ENCODE measurements at regions not wholly inside any gene's neighbourhood (a gene's known extent, or its start where the extent isn't known, plus 50 kb on each side); places are given as distances from the start of the nearest gene placed in this dataset.

- DNase-seq, result no peak
- no peaks in the 10 kb centered on the region for H3K27me3 ChIP-seq
- no peaks in the 10 kb centered on the region for H3K9me3 ChIP-seq
- no peak overlapping the region for H3K4me3 ChIP-seq
- H3K36me3 ChIP-seq, result no peaks in the 10 kb centered on the region
Measured at GRCh38 chr20:19807946-19808330, 49.9 kb downstream of the RIN2 start.

DNA sequence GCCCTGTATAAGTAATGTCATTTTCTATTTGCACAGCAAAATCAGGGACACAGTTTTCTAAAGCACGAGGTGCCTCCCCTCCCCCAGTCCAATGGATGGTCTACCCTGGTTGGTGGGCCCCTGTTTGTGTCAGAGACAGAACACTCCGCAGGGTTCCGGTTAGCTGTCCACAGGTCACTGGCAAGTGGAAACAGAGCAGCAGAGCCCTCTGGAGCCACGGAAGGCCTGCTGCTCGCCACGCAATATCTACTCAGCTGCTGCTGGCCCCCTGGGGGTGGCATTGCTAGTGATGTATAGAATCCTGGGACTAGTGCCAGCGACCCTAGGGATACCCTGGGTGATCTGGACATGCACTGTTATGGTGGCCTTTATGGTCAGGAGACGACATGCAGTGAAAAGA is 50.4 kb downstream of the RIN2 start:
- no peak for DNase-seq
- no peaks in the 10 kb centered on the region for H3K27me3 ChIP-seq
- H3K36me3 ChIP-seq, result no peaks in the 10 kb centered on the region
- H3K4me3 ChIP-seq, result no peak overlapping the region
- H3K9me3 ChIP-seq, result no peaks in the 10 kb centered on the region

DNA sequence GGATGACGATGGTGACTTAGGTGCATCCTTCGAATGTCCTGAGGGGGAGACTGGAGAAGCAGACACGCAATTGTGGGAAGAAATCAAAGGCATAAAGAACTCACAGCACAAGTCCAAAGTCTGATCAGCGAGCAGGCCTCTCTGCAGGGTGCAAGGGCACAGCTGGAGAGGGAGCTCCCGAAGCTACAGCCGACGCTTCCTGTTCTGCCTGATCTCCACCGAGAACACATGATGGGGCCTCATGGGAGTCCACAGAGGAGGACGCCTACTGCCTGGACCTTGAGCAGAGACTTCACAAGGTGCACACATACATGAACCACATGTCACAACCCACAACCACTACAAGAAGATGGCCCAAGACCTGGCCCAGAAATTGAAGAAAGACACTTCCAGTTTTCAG is 51.4 kb downstream of the RIN2 start:
- Histone ChIP-seq H3K9me3 (no peaks in the 10 kb centered on the region), H3K36me3 (no peaks in the 10 kb centered on the region), H3K4me3 (no peak overlapping the region), H3K27me3 (no peaks in the 10 kb centered on the region)
- DNase-seq, result no peak

DNA sequence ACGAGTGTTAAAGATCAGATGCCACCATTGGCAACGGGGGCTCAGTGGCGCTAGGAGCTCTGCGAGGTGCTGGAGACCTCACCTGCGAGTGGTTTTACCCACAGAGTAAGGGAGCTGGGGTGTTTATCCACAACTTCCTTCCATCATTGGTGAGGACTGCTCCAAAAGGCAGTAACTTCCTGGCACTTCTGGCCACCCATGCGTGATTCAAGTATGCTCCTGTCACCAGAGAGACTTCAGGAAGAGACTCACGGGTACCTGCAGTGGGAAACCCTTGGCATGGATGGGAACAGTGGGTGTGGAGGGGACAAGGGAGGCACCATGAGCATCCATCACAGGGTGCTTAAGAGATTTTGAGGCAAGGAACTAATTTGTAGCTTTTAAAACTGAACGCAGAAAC is 53.2 kb downstream of the RIN2 start:
- Histone ChIP-seq H3K27me3 (no peaks in the 10 kb centered on the region), H3K4me3 (no peak overlapping the region), H3K36me3 (no peaks in the 10 kb centered on the region), H3K9me3 (no peaks in the 10 kb centered on the region)
- no peak for DNase-seq

DNA sequence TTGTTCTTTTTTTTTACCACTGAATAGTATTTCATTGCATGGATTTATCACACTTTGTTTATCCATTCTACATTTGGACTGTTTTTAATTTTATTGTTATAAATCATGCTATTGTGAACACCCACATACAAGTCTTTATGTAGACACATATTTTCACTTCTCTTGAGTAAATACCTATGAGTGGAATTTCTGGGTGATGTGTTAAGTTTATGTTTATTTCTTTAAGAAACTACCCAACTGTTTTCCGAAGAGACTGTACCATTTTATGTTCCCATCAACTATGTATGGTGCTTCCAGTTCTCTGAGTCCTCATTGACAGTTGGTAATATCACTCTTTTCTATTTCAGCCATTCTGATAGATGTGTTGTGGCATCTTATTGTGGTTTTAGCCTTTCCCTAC is 54.0 kb downstream of the RIN2 start:
- no peak for DNase-seq
- Histone ChIP-seq H3K27me3 (no peaks in the 10 kb centered on the region), H3K36me3 (no peaks in the 10 kb centered on the region), H3K9me3 (no peaks in the 10 kb centered on the region), H3K4me3 (no peak overlapping the region)

GRCh38 chr20:19812696-19813095 is 54.6 kb downstream of the RIN2 start:
- Histone ChIP-seq H3K36me3 (no peaks in the 10 kb centered on the region), H3K27me3 (no peaks in the 10 kb centered on the region), H3K4me3 (no peak overlapping the region), H3K9me3 (no peaks in the 10 kb centered on the region)
- no peak for DNase-seq

GRCh38 chr20:19813846-19814640 is 56.0 kb downstream of the RIN2 start:
- Histone ChIP-seq H3K4me3 (no peak overlapping the region), H3K36me3 (no peaks in the 10 kb centered on the region), H3K9me3 (no peaks in the 10 kb centered on the region), H3K27me3 (no peaks in the 10 kb centered on the region)
- DNase-seq, result no peak

DNA sequence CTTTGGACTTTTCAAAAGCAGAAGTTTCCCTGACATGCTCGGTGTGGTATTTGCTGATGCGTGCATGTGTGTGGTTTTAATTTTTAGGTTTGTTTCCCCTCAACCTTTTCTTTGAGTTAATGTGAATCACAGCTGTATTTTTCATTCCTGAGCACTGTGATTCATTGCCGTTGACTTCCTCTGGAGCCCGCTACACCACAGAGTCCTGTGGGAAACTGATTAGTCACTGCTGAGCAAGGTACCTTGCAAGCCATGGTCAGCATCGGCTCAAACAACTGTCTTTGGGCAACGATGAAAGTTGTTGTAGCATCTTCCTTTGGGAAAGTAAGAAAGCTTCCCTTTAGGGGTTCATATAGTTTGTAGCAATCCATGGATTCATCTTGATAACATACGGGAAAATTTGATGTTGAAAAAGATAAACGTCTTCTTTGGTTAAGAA is 57.5 kb downstream of the RIN2 start:
- DNase-seq, result peak; percentile 76
- Histone ChIP-seq H3K9me3 (no peaks in the 10 kb centered on the region), H3K4me3 (no peak overlapping the region), H3K27me3 (no peaks in the 10 kb centered on the region), H3K36me3 (no peaks in the 10 kb centered on the region)

- Histone ChIP-seq H3K4me3 (no peak overlapping the region), H3K9me3 (no peaks in the 10 kb centered on the region), H3K27me3 (no peaks in the 10 kb centered on the region), H3K36me3 (no peaks in the 10 kb centered on the region)
- DNase-seq, result no peak
Measured at GRCh38 chr20:19816386-19816785, 58.3 kb downstream of the RIN2 start.

DNA sequence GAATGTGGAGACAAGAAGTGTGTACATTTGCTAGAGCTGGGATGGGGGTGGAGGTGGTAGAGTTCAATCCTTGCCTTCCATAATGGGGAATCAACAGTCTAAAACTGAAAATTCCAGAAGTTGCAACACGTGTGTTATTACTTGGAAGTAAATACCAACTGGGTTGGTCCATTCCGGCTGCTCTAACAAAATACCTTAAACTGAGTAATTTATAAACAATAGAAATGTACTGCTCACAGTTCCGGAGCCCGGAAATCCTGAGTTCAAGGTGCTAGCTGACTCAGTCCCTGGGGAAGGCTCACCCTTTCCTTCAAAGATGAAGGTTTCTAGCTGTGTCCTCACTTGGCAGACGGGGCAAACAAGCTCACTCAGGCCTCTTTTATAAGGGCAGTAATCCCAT is 59.0 kb downstream of the RIN2 start:
- peak; percentile 13 for DNase-seq
- Histone ChIP-seq H3K4me3 (no peak overlapping the region), H3K27me3 (no peaks in the 10 kb centered on the region), H3K36me3 (no peaks in the 10 kb centered on the region), H3K9me3 (no peaks in the 10 kb centered on the region)

DNA sequence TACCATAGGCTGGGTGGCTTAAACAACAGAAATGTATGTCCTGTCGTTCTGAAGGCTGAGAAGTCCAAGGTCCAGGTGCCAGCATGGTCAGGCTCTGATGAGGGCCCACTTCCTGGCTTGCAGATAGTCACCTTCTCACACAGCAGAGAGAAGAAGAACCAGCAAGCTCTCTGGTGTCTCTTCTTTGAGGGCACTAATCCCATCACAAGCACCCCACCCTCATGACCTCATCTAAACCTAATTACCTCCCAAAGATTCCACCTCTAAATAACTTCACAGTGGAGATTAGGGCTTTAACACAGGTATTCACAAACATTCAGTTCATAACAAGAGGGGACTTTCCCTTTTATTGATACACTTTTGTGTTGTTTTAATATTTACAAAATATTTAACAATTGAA is 61.1 kb downstream of the RIN2 start:
- Histone ChIP-seq H3K9me3 (no peaks in the 10 kb centered on the region), H3K36me3 (no peaks in the 10 kb centered on the region), H3K27me3 (no peaks in the 10 kb centered on the region), H3K4me3 (no peak overlapping the region)
- no peak for DNase-seq

DNA sequence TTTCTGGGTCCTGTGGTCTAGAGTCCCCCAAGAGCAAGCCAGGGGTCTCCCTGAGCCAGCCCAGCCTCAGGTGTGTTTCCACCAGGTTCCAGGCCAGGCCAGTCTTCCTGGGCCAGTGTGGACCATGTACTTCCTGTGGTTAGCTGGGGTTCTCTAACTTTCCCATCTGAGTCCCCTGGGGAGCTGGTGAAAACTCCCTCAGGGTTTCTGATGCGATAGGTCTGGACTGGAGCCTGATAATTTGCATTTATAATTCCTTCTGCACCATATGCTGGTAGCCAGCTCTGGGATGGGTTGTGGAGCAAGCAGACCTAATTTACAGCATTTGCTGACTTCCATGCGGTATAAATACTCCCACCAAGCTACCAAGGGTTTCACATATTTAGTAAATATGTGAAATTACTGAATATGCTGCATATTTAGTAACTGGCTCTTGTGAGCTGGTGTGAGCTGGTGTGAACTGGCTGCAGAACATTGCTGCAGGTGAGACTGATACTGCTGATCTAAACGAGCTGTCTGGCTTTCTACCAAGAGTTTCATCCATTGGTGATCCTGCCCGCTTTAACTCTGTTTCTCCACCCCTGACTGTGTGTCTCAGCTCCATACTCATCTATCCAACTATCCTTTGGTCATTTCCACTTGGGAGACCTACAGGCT is 62.6 kb downstream of the RIN2 start:
- no peak for DNase-seq
- no peak overlapping the region for H3K4me3 ChIP-seq

GRCh38 chr20:19821606-19822005 is 63.5 kb downstream of the RIN2 start:
- no peak for DNase-seq
- H3K27me3 ChIP-seq, result no peaks in the 10 kb centered on the region
- H3K4me3 ChIP-seq, result no peak overlapping the region
- H3K36me3 ChIP-seq, result no peaks in the 10 kb centered on the region
- H3K9me3 ChIP-seq, result no peaks in the 10 kb centered on the region

More for the DNA sequence above, 62.6 kb downstream of the RIN2 start:
- Histone ChIP-seq H3K9me3 (no peaks in the 10 kb centered on the region), H3K36me3 (no peaks in the 10 kb centered on the region), H3K27me3 (no peaks in the 10 kb centered on the region)

- Histone ChIP-seq H3K27me3 (no peaks in the 10 kb centered on the region), H3K36me3 (no peaks in the 10 kb centered on the region), H3K9me3 (no peaks in the 10 kb centered on the region), H3K4me3 (no peak overlapping the region)
- no peak for DNase-seq
Measured at GRCh38 chr20:19823216-19823615, 65.2 kb downstream of the RIN2 start.

DNA sequence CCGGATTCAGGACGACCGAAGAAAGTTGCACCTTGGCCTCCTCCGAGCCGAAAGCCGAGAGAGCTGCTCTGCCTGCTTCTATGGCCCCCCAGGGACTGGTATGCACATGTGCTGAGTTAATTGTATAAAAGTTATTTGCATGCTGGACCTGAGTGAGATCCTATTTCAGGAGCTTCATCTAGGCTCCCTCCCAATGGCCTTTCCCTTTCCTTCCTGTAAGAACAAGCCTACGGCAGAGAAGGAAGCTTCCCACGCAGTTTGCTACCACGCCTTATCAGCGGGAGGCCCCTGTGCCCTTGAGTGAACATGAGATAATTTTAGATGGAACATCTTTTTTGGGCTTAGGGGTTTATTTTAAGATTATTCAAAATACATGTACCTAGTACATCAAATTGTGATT is 65.9 kb downstream of the RIN2 start:
- Histone ChIP-seq H3K36me3 (no peaks in the 10 kb centered on the region), H3K27me3 (no peaks in the 10 kb centered on the region), H3K4me3 (no peak overlapping the region), H3K9me3 (no peaks in the 10 kb centered on the region)
- DNase-seq, result no peak

DNA sequence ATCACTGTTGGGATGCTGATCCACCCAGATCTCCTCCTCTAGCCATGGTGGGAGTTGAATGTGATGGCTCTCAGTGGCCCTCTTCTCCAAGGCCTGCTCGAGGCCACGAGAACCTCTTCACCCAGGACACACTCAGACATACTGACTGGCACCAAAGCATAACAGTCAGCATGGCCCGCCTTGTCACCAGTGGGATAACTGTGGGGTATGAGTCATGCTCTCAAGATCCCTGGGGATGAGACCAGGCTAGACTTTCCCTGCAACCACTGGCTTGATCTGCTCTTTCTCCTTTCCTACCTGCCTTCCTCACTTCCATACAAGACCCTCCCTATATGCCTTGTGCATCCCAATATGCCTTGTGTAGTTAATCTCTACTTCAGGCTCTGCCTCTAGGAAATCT is 66.8 kb downstream of the RIN2 start:
- DNase-seq, result no peak
- H3K4me3 ChIP-seq, result no peak overlapping the region
- no peaks in the 10 kb centered on the region for H3K27me3 ChIP-seq
- no peaks in the 10 kb centered on the region for H3K36me3 ChIP-seq
- no peaks in the 10 kb centered on the region for H3K9me3 ChIP-seq

DNA sequence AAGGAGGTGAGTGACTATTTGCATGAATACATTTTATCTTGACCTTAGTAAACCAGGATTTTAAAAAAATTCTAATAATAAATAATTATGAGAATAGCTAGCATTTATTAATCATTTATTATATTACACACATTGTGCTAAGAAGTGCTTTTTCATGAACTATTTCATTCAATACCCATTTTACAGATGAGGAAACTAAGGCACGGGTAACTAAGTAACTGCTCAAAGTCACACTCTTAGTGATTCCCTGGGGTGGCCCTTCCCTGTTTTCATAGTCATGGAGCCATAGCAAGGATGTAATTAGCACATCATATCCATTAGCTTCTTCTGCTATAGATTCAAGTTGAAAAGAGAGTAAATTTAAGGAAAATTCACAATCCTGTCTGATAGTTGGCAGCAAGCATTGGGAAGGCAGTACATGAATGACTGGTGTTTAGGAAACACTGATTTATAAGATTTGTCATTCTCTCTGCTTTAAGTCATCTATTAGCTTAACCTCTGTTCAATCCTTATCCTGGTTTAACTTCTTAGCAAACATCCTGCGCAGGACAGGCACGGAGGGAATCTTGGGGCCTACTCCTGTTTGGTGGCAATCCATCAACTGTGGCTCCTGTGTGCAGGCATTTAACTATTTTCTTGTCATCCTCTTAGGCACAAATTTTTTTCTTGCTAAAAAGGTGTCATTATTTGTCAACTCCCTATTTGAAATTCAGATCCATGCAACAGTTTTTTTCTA is 68.3 kb downstream of the RIN2 start:
- DNase-seq, result no peak
- Histone ChIP-seq H3K4me3 (no peak overlapping the region), H3K9me3 (no peaks in the 10 kb centered on the region), H3K27me3 (no peaks in the 10 kb centered on the region), H3K36me3 (no peaks in the 10 kb centered on the region)

DNA sequence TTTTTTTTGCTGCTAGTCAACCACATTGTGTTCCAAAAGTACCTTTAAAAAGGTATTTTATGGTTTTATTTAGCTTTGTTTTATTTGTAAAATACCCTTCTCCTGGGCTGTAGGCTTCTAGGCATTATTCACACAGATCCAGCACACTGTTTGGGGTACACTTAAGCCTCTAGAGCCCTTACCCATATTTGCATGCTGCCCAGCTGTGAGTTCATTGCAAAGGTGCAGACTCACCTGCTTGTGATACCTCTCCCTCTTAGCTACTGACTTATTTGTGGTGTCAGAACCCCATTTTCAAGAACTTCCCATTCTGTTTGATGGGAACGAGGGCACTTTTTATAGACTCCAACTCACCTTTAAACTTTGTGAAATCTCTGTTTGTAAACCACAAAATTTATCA is 69.8 kb downstream of the RIN2 start:
- Histone ChIP-seq H3K36me3 (no peaks in the 10 kb centered on the region), H3K27me3 (no peaks in the 10 kb centered on the region), H3K9me3 (no peaks in the 10 kb centered on the region), H3K4me3 (no peak overlapping the region)
- no peak for DNase-seq
